K562 (cell line): ENCODE measurements at regions not wholly inside any gene's neighbourhood (a gene's known extent, or its start where the extent isn't known, plus 50 kb on each side); places are given as distances from the start of the nearest gene placed in this dataset.

Experiments used
- ATAC-seq: fragments of 200-7000 bp; cut with Tn5 transposase; 3 replicates; pipeline ENCODE4 v1.9.1; 2020; ENCODE audit warnings: moderate library complexity
- BruUV-seq: library from RNA; stranded (reverse); fragments of 400-500 nt; replicated peaks from 2 replicates; lab custom pipeline; 2021; lab: Mats Ljungman, UMichigan
- CTCF ChIA-PET: fragments of 300-600 bp; formaldehyde crosslinking; extraction: SDS; loops from one replicate; lab custom pipeline; 2021; ENCODE audit warnings: low intra/inter-chr PET ratio; lab: Yijun Ruan, JAX
- POLR2A ChIA-PET: fragments of 300-600, 350-650 bp; sonication (Branson Sonifier 250); formaldehyde crosslinking; extraction: SDS; loops from one replicate; lab custom pipeline; 2021; ENCODE audit warnings: antibody characterized with exemption, inconsistent platforms; lab: Yijun Ruan, JAX
- DNase-seq, 4 experiments: peaks; one replicate each; pipeline versions ENCODE4 v3.0.0 to v3.0.0-alpha.2; 2011 to 2018; ENCODE audit warnings: low spot score in 3 of 4, mixed read lengths in 3 of 4; ENCODE audit errors: extremely low read depth in 1 of 4
- FAIRE-seq: peaks from 2 replicates; lab custom pipeline; 2011; peaks lifted over from hg19 to GRCh38; lab: Jason Lieb, UNC
- H2AFZ ChIP-seq: 2 replicates; pipeline ENCODE4 v1.6.0; 2011; ENCODE audit warnings: low read depth, low read length, control low read depth, inconsistent platforms
- H3K27ac ChIP-seq: fragments of 200-600 bp; 3 replicates; pipeline ENCODE4 v1.8.0; 2011; ENCODE audit warnings: low read depth, mild to moderate bottlenecking, control low read depth, inconsistent platforms, low read length, moderate library complexity, mixed read lengths; ENCODE audit errors: extremely low read depth
- H3K27me3 ChIP-seq, 2 experiments: fragments of 300-600 bp in 1 of 2; 2 replicates in 1 of 2; 3 replicates in 1 of 2; pipeline versions ENCODE4 v1.6.0 to v1.8.0; 2011; ENCODE audit warnings: inconsistent platforms in 2 of 2, low read length in 2 of 2, mild to moderate bottlenecking in 1 of 2, mixed read lengths in 1 of 2, moderate library complexity in 1 of 2; ENCODE audit not compliant: control insufficient read depth in 2 of 2, insufficient read depth in 2 of 2
- H3K36me3 ChIP-seq: fragments of 300-600 bp; 3 replicates; pipeline ENCODE4 v1.8.0; 2011; ENCODE audit warnings: mild to moderate bottlenecking, low read length, inconsistent platforms; ENCODE audit not compliant: control insufficient read depth, insufficient read depth
- H3K4me1 ChIP-seq, 2 experiments: fragments of 200-600 bp in 1 of 2; replicated peaks in 1 of 2; 2 replicates in 1 of 2; 3 replicates in 1 of 2; pipeline versions ENCODE4 v1.5.1 to v1.8.0; 2011; ENCODE audit warnings: inconsistent platforms in 2 of 2, low read length in 2 of 2, mild to moderate bottlenecking in 1 of 2, mixed read lengths in 1 of 2, moderate library complexity in 1 of 2; ENCODE audit not compliant: control insufficient read depth in 2 of 2, insufficient read depth in 2 of 2
- H3K4me2 ChIP-seq: 2 replicates; pipeline ENCODE4 v1.6.1; 2011; ENCODE audit warnings: low read length, control low read depth, inconsistent platforms, mixed read lengths; ENCODE audit not compliant: insufficient read depth
- H3K4me3 ChIP-seq: fragments of 200-600 bp; sonication (generic), shearing (Covaris generic); 2 replicates; pipeline ENCODE4 v1.5.1; 2016; ENCODE audit warnings: control low read depth, inconsistent platforms
- H3K79me2 ChIP-seq: fragments of 200-600 bp; 3 replicates; pipeline ENCODE4 v1.8.0; 2011; ENCODE audit warnings: low read length, inconsistent platforms; ENCODE audit not compliant: control insufficient read depth, insufficient read depth
- H3K9ac ChIP-seq, 2 experiments: 2 replicates each; pipeline versions ENCODE4 v1.6.0 to v1.6.1; 2011; ENCODE audit warnings: low read depth in 2 of 2, low read length in 2 of 2, control low read depth in 1 of 2, inconsistent platforms in 1 of 2, mild to moderate bottlenecking in 1 of 2, mixed read lengths in 1 of 2; ENCODE audit not compliant: insufficient read depth in 1 of 2
- H3K9me1 ChIP-seq: one replicate; pipeline ENCODE4 v1.6.0; 2011; ENCODE audit warnings: inconsistent platforms, mild to moderate bottlenecking, low read length, moderate library complexity; ENCODE audit not compliant: control insufficient read depth, insufficient read depth
- H3K9me3 ChIP-seq: replicated peaks from 2 replicates; pipeline ENCODE4 v1.5.1; 2011; ENCODE audit warnings: low read depth, low read length, inconsistent platforms; ENCODE audit not compliant: control insufficient read depth, insufficient read depth
- H4K20me1 ChIP-seq: replicated peaks from 2 replicates; pipeline ENCODE4 v1.6.1; 2011; ENCODE audit warnings: low read length, inconsistent platforms, mixed read lengths; ENCODE audit not compliant: control insufficient read depth, insufficient read depth
- ATF6 ChIP-seq: sonication (generic); formaldehyde crosslinking; IDR thresholded peaks from 2 replicates; pipeline ENCODE4 v1.4.0; 2020; ENCODE audit warnings: mild to moderate bottlenecking, missing genetic modification reagents
- CC2D1A ChIP-seq: fragments of 450-650 bp; IDR thresholded peaks from 2 replicates; pipeline ENCODE4 v1.6.1; 2017; ENCODE audit warnings: mild to moderate bottlenecking
- ERF ChIP-seq: fragments of 450-650 bp; formaldehyde crosslinking; IDR thresholded peaks from 2 replicates; pipeline ENCODE4 v1.4.0; 2020; ENCODE audit warnings: mild to moderate bottlenecking, mixed read lengths
- FOXA3 ChIP-seq, 2 experiments: fragments of 450-650 bp in 1 of 2; sonication (generic) in 1 of 2; formaldehyde crosslinking; IDR thresholded peaks in 1 of 2; conservative IDR thresholded peaks in 1 of 2; 2 replicates each; pipeline versions ENCODE4 v1.4.0 to v1.8.0; 2020 to 2022; ENCODE audit warnings: mild to moderate bottlenecking in 2 of 2, missing genetic modification reagents in 1 of 2
- ILF3 ChIP-seq: fragments of 450-650 bp; IDR thresholded peaks from 2 replicates; pipeline ENCODE4 v1.6.1; 2018; ENCODE audit warnings: antibody characterized with exemption, mild to moderate bottlenecking, moderate library complexity, borderline replicate concordance
- NCOR1 ChIP-seq: fragments of 450-650 bp; IDR thresholded peaks from 2 replicates; pipeline ENCODE4 v1.6.1; 2016; ENCODE audit warnings: mild to moderate bottlenecking, moderate library complexity
- PML ChIP-seq: IDR thresholded peaks from 2 replicates; pipeline ENCODE4 v1.6.1; 2012; ENCODE audit warnings: low read length, inconsistent platforms
- PYGO2 ChIP-seq: fragments of 450-650 bp; IDR thresholded peaks from 2 replicates; pipeline ENCODE4 v1.6.1; 2016; ENCODE audit warnings: mild to moderate bottlenecking, missing genetic modification characterization, moderate library complexity, missing compliant biosample characterization
- RBM22 ChIP-seq: fragments of 200-400 bp; formaldehyde crosslinking; IDR thresholded peaks from 2 replicates; pipeline ENCODE4 v1.6.1; 2018; ENCODE audit warnings: low read length, low read depth; ENCODE audit not compliant: poor library complexity, severe bottlenecking
- RFX5 ChIP-seq: IDR thresholded peaks from 2 replicates; pipeline ENCODE4 v1.6.1; 2011; ENCODE audit warnings: low read depth, mild to moderate bottlenecking, improper control_type of control experiment, low read length
- SNRNP70 ChIP-seq: fragments of 200-400 bp; formaldehyde crosslinking; optimal IDR thresholded peaks from 2 replicates; pipeline ENCODE3; 2017; ENCODE audit warnings: low read depth, low read length
- ZNF57 ChIP-seq: fragments of 450-650 bp; formaldehyde crosslinking; IDR thresholded peaks from 2 replicates; pipeline ENCODE4 v1.4.0; 2020; ENCODE audit warnings: mild to moderate bottlenecking, moderate library complexity
- ZNF586 ChIP-seq: fragments of 450-650 bp; formaldehyde crosslinking; conservative IDR thresholded peaks from 2 replicates; pipeline ENCODE4 v1.4.0; 2020; ENCODE audit warnings: mild to moderate bottlenecking, moderate library complexity
- ZSCAN29 ChIP-seq: fragments of 450-650 bp; IDR thresholded peaks from 2 replicates; pipeline ENCODE4 v1.6.1; 2017
- WGBS: fragments of 100-300 bp; shearing (Covaris generic); methylation state at CpG from one replicate; pipeline ENCODE4 v1.1.6; 2016; ENCODE audit warnings: low coverage, mixed read lengths; ENCODE audit not compliant: insufficient coverage; ENCODE audit errors: missing lambda C conversion rate; 5-methylcytosine and 5-hydroxymethylcytosine counted together
- in situ Hi-C: fragments of 300-500 bp; cut with MboI; formaldehyde crosslinking; loops from 4 replicates; pipeline ENCODE4 v1.15.0; 2018; ENCODE audit warnings: inconsistent platforms, mixed read lengths
- intact Hi-C: fragments of 100-400 bp; cut with micrococcal nuclease; formaldehyde crosslinking; loops from 2 replicates; pipeline ENCODE4 v1.14.2; 2022
- TF ChIP-seq, protein P1 (sequence below): fragments of 450-650 bp; IDR thresholded peaks from 2 replicates; pipeline ENCODE4 v1.6.1; 2017; ENCODE audit warnings: antibody characterized with exemption, mild to moderate bottlenecking
- TF ChIP-seq, protein P2 (sequence below): fragments of 250-450 bp; sonication (Bioruptor Pico); IDR thresholded peaks from 2 replicates; pipeline ENCODE4 v1.9.0; 2021; ENCODE audit warnings: mild to moderate bottlenecking, inconsistent platforms

DNA sequence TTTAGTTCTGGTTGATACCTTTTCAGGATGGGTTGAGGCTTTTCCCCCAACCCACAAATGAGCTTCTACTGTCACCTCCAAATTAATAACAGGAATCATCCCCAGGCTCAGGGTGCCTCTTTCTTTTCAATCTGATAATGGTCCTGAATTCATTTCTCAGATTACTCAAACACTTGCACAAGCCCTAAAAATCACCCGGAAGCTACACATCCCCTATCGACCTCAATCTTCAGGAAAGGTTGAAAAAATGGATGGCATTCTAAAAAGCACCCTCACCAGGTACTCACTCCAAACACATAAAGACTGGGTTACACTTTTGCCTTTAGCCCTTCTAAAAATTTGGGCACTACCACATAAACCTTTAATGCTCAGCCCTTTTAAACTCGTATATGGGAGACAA is 79.9 kb downstream of the COQ2 start:
- no peaks in the 10 kb centered on the region for H3K4me1 ChIP-seq
- H3K9ac ChIP-seq: no peak overlapping the region
- H3K9me1 ChIP-seq: no peaks in the 10 kb centered on the region
- H3K4me2 ChIP-seq: no peak overlapping the region
- H4K20me1 ChIP-seq: no peaks in the 10 kb centered on the region
- TF ChIP-seq PML (no peak), ZSCAN29 (no peak), PYGO2 (tag) (no peak), CC2D1A (no peak), RFX5 (no peak), ERF (CRISPR knock-in tag) (no peak), ZNF586 (CRISPR knock-in tag) (no peak), ATF6 (CRISPR knock-in tag) (no peak), RBM22 (no peak), NCOR1 (no peak), ZNF57 (no peak), FOXA3 (CRISPR knock-in tag; conservative IDR thresholded peaks at IDR 0.05 in 1 of 2, IDR thresholded peaks at IDR 0.05 in 1 of 2) (no peak), SNRNP70 (no peak), ILF3 (no peak)
- TF ChIP-seq, protein P1, sequence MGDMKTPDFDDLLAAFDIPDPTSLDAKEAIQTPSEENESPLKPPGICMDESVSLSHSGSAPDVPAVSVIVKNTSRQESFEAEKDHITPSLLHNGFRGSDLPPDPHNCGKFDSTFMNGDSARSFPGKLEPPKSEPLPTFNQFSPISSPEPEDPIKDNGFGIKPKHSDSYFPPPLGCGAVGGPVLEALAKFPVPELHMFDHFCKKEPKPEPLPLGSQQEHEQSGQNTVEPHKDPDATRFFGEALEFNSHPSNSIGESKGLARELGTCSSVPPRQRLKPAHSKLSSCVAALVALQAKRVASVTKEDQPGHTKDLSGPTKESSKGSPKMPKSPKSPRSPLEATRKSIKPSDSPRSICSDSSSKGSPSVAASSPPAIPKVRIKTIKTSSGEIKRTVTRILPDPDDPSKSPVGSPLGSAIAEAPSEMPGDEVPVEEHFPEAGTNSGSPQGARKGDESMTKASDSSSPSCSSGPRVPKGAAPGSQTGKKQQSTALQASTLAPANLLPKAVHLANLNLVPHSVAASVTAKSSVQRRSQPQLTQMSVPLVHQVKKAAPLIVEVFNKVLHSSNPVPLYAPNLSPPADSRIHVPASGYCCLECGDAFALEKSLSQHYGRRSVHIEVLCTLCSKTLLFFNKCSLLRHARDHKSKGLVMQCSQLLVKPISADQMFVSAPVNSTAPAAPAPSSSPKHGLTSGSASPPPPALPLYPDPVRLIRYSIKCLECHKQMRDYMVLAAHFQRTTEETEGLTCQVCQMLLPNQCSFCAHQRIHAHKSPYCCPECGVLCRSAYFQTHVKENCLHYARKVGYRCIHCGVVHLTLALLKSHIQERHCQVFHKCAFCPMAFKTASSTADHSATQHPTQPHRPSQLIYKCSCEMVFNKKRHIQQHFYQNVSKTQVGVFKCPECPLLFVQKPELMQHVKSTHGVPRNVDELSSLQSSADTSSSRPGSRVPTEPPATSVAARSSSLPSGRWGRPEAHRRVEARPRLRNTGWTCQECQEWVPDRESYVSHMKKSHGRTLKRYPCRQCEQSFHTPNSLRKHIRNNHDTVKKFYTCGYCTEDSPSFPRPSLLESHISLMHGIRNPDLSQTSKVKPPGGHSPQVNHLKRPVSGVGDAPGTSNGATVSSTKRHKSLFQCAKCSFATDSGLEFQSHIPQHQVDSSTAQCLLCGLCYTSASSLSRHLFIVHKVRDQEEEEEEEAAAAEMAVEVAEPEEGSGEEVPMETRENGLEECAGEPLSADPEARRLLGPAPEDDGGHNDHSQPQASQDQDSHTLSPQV: no peak
- TF ChIP-seq, protein P2, sequence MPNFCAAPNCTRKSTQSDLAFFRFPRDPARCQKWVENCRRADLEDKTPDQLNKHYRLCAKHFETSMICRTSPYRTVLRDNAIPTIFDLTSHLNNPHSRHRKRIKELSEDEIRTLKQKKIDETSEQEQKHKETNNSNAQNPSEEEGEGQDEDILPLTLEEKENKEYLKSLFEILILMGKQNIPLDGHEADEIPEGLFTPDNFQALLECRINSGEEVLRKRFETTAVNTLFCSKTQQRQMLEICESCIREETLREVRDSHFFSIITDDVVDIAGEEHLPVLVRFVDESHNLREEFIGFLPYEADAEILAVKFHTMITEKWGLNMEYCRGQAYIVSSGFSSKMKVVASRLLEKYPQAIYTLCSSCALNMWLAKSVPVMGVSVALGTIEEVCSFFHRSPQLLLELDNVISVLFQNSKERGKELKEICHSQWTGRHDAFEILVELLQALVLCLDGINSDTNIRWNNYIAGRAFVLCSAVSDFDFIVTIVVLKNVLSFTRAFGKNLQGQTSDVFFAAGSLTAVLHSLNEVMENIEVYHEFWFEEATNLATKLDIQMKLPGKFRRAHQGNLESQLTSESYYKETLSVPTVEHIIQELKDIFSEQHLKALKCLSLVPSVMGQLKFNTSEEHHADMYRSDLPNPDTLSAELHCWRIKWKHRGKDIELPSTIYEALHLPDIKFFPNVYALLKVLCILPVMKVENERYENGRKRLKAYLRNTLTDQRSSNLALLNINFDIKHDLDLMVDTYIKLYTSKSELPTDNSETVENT: no peak
- H3K79me2 ChIP-seq: no peaks in the 10 kb centered on the region
- ChIA-PET POLR2A (no interaction called here), CTCF (no interaction called here)
- ATAC-seq (no peak), DNase-seq (no peak), FAIRE-seq (no peak)
- intact Hi-C loops: no loop called here
- peaks cover 2 to 5% of the 10 kb centered on the region in 2 experiments; a peak in 1 of 5 replicates for H3K27me3 ChIP-seq
- 0 out of 2 replicates have a peak, but pooled peaks cover 3% of the 10 kb centered on the region for H3K9me3 ChIP-seq
- H3K36me3 ChIP-seq: no peaks in the 10 kb centered on the region
- no peak overlapping the region for H3K4me3 ChIP-seq
- no TSS peak for BruUV-seq
- 0% methylated on average over 3 of the region's 3 CpGs for WGBS
- no peak overlapping the region for H2AFZ ChIP-seq
- H3K27ac ChIP-seq: no peak overlapping the region
- in situ Hi-C loops: no loop called here
